ENCODE measurements at regions not wholly inside any gene's neighbourhood (a gene's known extent, or its start where the extent isn't known, plus 50 kb on each side); places are given as distances from the start of the nearest gene placed in this dataset.

DNA sequence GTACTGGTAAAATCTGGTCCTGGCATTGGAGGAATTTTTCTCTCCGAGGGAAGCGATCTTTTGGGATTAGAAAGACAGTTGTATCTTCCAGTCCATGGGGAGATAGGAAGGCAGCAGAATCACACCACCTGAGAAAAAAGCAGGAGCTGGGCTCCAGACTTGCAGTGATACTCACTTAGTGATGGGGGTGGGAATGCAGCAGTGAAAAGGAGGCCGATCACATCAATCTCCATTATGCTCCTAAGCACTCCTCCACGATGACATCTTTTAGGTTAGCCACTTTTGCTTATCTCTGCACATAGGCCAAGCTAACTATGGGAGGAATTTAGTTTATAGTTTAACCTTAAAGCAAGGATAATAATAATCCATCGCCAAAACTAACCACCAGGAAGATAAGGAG, 219.0 kb downstream of the DMAC1 start:
- H3K4me1 ChIP-seq = no peaks in the 10 kb centered on the region
- no peaks in the 10 kb centered on the region for H3K36me3 ChIP-seq
- no peaks in the 10 kb centered on the region for H3K27me3 ChIP-seq
- no peak overlapping the region for H3K4me3 ChIP-seq
- no peak for DNase-seq (ENCODE audit: low spot score in 2 of 2)
- H3K27ac ChIP-seq = no peak overlapping the region
- TF ChIP-seq, protein P1, sequence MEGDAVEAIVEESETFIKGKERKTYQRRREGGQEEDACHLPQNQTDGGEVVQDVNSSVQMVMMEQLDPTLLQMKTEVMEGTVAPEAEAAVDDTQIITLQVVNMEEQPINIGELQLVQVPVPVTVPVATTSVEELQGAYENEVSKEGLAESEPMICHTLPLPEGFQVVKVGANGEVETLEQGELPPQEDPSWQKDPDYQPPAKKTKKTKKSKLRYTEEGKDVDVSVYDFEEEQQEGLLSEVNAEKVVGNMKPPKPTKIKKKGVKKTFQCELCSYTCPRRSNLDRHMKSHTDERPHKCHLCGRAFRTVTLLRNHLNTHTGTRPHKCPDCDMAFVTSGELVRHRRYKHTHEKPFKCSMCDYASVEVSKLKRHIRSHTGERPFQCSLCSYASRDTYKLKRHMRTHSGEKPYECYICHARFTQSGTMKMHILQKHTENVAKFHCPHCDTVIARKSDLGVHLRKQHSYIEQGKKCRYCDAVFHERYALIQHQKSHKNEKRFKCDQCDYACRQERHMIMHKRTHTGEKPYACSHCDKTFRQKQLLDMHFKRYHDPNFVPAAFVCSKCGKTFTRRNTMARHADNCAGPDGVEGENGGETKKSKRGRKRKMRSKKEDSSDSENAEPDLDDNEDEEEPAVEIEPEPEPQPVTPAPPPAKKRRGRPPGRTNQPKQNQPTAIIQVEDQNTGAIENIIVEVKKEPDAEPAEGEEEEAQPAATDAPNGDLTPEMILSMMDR (IDR thresholded peaks at IDR 0.05) = no peak
- TF ChIP-seq POLR2AphosphoS5 (IDR thresholded peaks at IDR 0.05) (no peak), POLR2A (IDR thresholded peaks at IDR 0.05) (no peak), EP300 (IDR thresholded peaks at IDR 0.05) (no peak)
- 68% methylated on average over 5 of the region's 5 CpGs for WGBS
- no peaks in the 10 kb centered on the region for H3K9me3 ChIP-seq

- no peak for TF ChIP-seq EP300 (IDR thresholded peaks at IDR 0.05)
- TF ChIP-seq, protein P1 (IDR thresholded peaks at IDR 0.05) = no peak
- Histone ChIP-seq H3K36me3 (no peaks in the 10 kb centered on the region), H3K27me3 (no peaks in the 10 kb centered on the region), H3K4me1 (no peaks in the 10 kb centered on the region), H3K4me3 (no peak overlapping the region), H3K9me3 (no peaks in the 10 kb centered on the region), H3K27ac (no peak overlapping the region)
- WGBS = 48% methylated on average over 1 of the region's 1 CpG
- no peak for DNase-seq (ENCODE audit: low spot score in 2 of 2)
Observed at GRCh38 chr9:7579351-7579750, 220.2 kb downstream of the DMAC1 start.

DNA sequence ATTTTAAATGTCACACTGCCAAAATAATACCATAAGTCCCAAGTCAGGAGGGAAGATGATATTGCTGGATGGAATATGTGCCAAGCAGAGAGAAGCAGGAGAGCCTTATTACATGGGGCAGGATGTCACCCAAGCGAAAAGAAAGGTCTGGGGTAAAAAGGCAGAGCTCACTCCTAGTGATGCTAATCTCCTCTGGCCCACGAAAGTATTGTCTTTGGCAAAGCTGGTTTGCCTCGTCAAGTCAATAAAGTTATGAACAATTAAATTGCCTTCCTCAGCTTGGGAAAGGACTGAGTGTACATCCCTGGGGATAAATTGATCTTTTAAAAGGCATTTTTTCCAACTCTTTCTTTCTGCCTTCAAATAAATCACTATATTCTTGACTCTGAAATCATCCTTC, 220.6 kb downstream of the DMAC1 start:
- TF ChIP-seq POLR2A (IDR thresholded peaks at IDR 0.05) = no peak
- no peak for TF ChIP-seq POLR2AphosphoS5 (IDR thresholded peaks at IDR 0.05)
- TF ChIP-seq, protein P1 (IDR thresholded peaks at IDR 0.05) = no peak
- no peaks in the 10 kb centered on the region for H3K27me3 ChIP-seq
- H3K9me3 ChIP-seq = no peaks in the 10 kb centered on the region
- no peak overlapping the region for H3K4me3 ChIP-seq
- no peaks in the 10 kb centered on the region for H3K4me1 ChIP-seq
- WGBS = 41% methylated on average over 3 of the region's 3 CpGs
- DNase-seq (ENCODE audit: low spot score in 2 of 2) = no peak
- H3K36me3 ChIP-seq = no peaks in the 10 kb centered on the region
- H3K27ac ChIP-seq = no peak overlapping the region

DNA sequence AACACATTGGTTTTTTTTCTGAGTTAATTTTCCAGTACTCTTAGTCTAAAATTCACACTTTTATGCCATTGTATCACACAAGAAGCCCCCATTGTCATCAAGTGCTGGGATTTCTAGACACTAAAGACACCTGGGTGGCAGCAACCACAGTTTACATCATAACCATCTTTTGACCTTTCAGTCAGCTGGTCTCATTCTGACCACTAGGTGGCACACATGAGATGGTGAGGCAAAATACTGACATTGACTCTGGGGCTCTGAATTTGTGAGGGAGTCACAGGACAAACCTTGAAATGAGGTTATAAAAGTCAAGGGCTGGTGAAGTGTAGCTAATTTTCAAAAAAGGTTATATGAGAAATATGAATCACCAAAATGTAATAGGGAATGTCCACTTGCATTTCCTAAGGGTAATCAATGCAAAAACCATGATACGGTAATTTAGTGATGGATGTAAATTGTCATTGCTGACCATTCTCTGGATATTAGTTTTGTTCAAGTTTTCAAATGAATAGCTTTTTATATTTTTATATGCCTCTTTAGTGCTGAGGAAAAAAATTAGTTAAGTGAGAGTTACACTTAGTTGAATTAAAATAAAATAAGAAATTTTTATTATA, 229.4 kb downstream of the DMAC1 start:
- no peak for TF ChIP-seq POLR2AphosphoS5 (IDR thresholded peaks at IDR 0.05)
- TF ChIP-seq, protein P1 (IDR thresholded peaks at IDR 0.05) = peak; percentile 22 to 68
- WGBS = 91% methylated on average over 1 of the region's 1 CpG
- no peaks in the 10 kb centered on the region for H3K36me3 ChIP-seq
- H3K4me3 ChIP-seq = no peak overlapping the region
- H3K4me1 ChIP-seq = no peaks in the 10 kb centered on the region
- H3K27ac ChIP-seq = no peak overlapping the region
- no peaks in the 10 kb centered on the region for H3K27me3 ChIP-seq
- no peaks in the 10 kb centered on the region for H3K9me3 ChIP-seq
- no peak for DNase-seq (ENCODE audit: low spot score in 2 of 2)

DNA sequence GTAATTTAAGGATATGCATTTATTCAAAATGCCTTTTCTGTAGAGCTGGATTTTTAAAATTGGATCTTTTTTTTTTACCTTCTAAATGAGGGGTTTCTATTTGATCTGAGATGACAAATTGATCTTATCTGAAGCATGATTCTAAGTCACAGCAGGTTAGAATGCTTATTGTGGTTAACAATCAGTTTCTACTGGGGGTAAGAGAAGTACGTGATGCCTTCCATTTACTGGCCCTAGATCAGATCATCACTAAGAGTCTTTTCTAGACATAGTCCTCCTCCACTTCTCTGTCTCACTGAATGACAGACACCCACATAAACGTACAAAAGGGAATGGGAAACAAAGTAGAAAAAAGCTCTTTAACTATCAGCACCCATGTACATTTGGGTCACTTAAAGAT, 231.9 kb downstream of the DMAC1 start:
- no peak overlapping the region for H3K27ac ChIP-seq
- no peaks in the 10 kb centered on the region for H3K9me3 ChIP-seq
- H3K36me3 ChIP-seq = no peaks in the 10 kb centered on the region
- no peak for DNase-seq (ENCODE audit: low spot score in 2 of 2)
- H3K4me3 ChIP-seq = no peak overlapping the region
- 68% methylated on average over 2 of the region's 2 CpGs for WGBS
- H3K4me1 ChIP-seq = no peaks in the 10 kb centered on the region
- no peaks in the 10 kb centered on the region for H3K27me3 ChIP-seq
- no peak for TF ChIP-seq POLR2AphosphoS5 (IDR thresholded peaks at IDR 0.05)
- no peak for TF ChIP-seq POLR2A (IDR thresholded peaks at IDR 0.05)
- TF ChIP-seq, protein P1 (IDR thresholded peaks at IDR 0.05) = no peak
- no peak for TF ChIP-seq EP300 (IDR thresholded peaks at IDR 0.05)
